ENCODE measurements at regions not wholly inside any gene's neighbourhood (a gene's known extent, or its start where the extent isn't known, plus 50 kb on each side); places are given as distances from the start of the nearest gene placed in this dataset.

DNA sequence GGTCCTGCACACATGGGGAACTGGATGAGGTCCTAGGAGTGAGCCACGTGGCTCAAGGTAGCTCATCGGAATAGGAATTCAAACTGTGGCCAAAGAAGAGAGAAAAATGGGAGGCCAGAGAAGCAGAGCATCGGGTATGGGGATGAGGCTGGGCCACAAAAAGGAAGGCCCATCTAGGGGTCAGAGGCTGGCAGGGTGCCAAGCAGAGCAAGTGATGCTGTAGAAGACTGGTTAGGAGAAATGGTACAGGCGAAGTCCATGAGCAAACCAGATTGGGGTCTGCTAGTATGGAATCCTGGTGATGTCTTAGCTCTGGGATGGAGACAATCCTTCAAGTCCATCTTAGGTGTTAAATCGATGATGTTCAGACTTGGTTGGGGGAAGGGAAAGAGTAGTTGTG is 68.0 kb downstream of the TEX35 start:
- intact Hi-C loops (cut with micrococcal nuclease), result no loop called here
- Histone ChIP-seq H3K27ac (ENCODE audit: low read depth, low read length) (no peak overlapping the region), H3K4me2 (ENCODE audit: low read length) (no peak overlapping the region), H3K27me3 (ENCODE audit: insufficient read depth, low read length) (no peaks in the 10 kb centered on the region), H3K4me3 (replicated peaks in 1 of 2; ENCODE audit: low read depth in 1 of 2, low read length in 2 of 2) (no peak overlapping the region), H3K9me3 (ENCODE audit: control insufficient read depth in 1 of 2, insufficient read depth in 1 of 2, low read depth in 1 of 2, low read length in 2 of 2) (no peaks in the 10 kb centered on the region), H3K9me2 (ENCODE audit: insufficient read depth) (no peaks in the 10 kb centered on the region), H3K9ac (ENCODE audit: low read length) (no peak overlapping the region), H3K36me3 (ENCODE audit: control insufficient read depth in 1 of 2, insufficient read depth in 2 of 2, low read length in 2 of 2) (no peaks in the 10 kb centered on the region), H4K20me1 (ENCODE audit: insufficient read depth) (no peaks in the 10 kb centered on the region), H3K4me1 (ENCODE audit: control insufficient read depth in 1 of 2, insufficient read depth in 2 of 2, low read length in 2 of 2) (no peaks in the 10 kb centered on the region), H2AFZ (ENCODE audit: low read depth, low read length, poor library complexity, severe bottlenecking) (no peak overlapping the region), H3K79me2 (ENCODE audit: insufficient read depth, low read length) (no peaks in the 10 kb centered on the region)
- ChIA-PET RAD21 (ENCODE audit: low non-redundant PET in 1 of 2, low total read pairs in 2 of 2, uncharacterized antibody in 2 of 2, unreplicated experiment in 2 of 2) (no interaction called here), POLR2A (no interaction called here), CTCF (no interaction called here)
- TF ChIP-seq ZNF274 (IDR thresholded peaks at IDR 0.05; ENCODE audit: low read depth, low read length) (no peak), CBX3 (IDR thresholded peaks at IDR 0.05; ENCODE audit: low read depth) (no peak), EGR1 (IDR thresholded peaks at IDR 0.05; ENCODE audit: low read depth) (no peak), ELF1 (IDR thresholded peaks at IDR 0.05; ENCODE audit: borderline replicate concordance, low read depth) (no peak), CEBPB (IDR thresholded peaks at IDR 0.05; ENCODE audit: low read depth) (no peak), ZFX (IDR thresholded peaks at IDR 0.05) (no peak), RAD21 (IDR thresholded peaks at IDR 0.05; ENCODE audit: low read depth) (no peak), FOSL1 (IDR thresholded peaks at IDR 0.05; ENCODE audit: low read depth) (no peak)
- TF ChIP-seq, protein P1, sequence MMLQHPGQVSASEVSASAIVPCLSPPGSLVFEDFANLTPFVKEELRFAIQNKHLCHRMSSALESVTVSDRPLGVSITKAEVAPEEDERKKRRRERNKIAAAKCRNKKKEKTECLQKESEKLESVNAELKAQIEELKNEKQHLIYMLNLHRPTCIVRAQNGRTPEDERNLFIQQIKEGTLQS (IDR thresholded peaks at IDR 0.05), result no peak
- TF ChIP-seq, protein P2, sequence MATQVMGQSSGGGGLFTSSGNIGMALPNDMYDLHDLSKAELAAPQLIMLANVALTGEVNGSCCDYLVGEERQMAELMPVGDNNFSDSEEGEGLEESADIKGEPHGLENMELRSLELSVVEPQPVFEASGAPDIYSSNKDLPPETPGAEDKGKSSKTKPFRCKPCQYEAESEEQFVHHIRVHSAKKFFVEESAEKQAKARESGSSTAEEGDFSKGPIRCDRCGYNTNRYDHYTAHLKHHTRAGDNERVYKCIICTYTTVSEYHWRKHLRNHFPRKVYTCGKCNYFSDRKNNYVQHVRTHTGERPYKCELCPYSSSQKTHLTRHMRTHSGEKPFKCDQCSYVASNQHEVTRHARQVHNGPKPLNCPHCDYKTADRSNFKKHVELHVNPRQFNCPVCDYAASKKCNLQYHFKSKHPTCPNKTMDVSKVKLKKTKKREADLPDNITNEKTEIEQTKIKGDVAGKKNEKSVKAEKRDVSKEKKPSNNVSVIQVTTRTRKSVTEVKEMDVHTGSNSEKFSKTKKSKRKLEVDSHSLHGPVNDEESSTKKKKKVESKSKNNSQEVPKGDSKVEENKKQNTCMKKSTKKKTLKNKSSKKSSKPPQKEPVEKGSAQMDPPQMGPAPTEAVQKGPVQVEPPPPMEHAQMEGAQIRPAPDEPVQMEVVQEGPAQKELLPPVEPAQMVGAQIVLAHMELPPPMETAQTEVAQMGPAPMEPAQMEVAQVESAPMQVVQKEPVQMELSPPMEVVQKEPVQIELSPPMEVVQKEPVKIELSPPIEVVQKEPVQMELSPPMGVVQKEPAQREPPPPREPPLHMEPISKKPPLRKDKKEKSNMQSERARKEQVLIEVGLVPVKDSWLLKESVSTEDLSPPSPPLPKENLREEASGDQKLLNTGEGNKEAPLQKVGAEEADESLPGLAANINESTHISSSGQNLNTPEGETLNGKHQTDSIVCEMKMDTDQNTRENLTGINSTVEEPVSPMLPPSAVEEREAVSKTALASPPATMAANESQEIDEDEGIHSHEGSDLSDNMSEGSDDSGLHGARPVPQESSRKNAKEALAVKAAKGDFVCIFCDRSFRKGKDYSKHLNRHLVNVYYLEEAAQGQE (IDR thresholded peaks at IDR 0.05; ENCODE audit: low read depth), result no peak
- ATAC-seq (no peak), DNase-seq (ENCODE audit: low read depth, low spot score) (no peak)
- BruUV-seq (replicated peaks), result no TSS peak
